HepG2 (cell line): ENCODE measurements at regions not wholly inside any gene's neighbourhood (a gene's known extent, or its start where the extent isn't known, plus 50 kb on each side); places are given as distances from the start of the nearest gene placed in this dataset.

Experiments
- ATAC-seq: fragments of 200-7000 bp; cut with Tn5 transposase; 3 replicates; pipeline ENCODE4 v1.9.1; 2020; ENCODE audit warnings: mild to moderate bottlenecking, moderate library complexity
- BruUV-seq: library from RNA; stranded (reverse); fragments of 400-500 nt; replicated peaks from 2 replicates; lab custom pipeline; 2021; lab: Mats Ljungman, UMichigan
- CTCF ChIA-PET: fragments of 300-600 bp; formaldehyde crosslinking; extraction: SDS; loops from one replicate; lab custom pipeline; 2021; ENCODE audit warnings: low total read pairs, inconsistent platforms, low intra/inter-chr PET ratio; lab: Yijun Ruan, JAX
- POLR2A ChIA-PET: fragments of 350-600 bp; sonication (Branson Sonifier 250); formaldehyde crosslinking; loops from one replicate; lab custom pipeline; 2020; ENCODE audit warnings: antibody characterized with exemption, inconsistent platforms; lab: Yijun Ruan, JAX
- DNase-seq: peaks from one replicate; pipeline ENCODE4 v3.0.0-alpha.2; 2015; ENCODE audit warnings: low spot score
- FAIRE-seq: peaks from 3 replicates; lab custom pipeline; 2011; peaks lifted over from hg19 to GRCh38; lab: Jason Lieb, UNC
- H2AFZ ChIP-seq: one replicate; pipeline ENCODE4 v1.6.1; 2011; ENCODE audit warnings: low read length, inconsistent platforms
- H3K27ac ChIP-seq: fragments of 300-600 bp; 3 replicates; pipeline ENCODE4 v1.8.0; 2011; ENCODE audit warnings: mixed run types, mild to moderate bottlenecking, mixed read lengths, low read length, inconsistent platforms; ENCODE audit not compliant: insufficient read depth; ENCODE audit errors: extremely low read length
- H3K27me3 ChIP-seq, 2 experiments: fragments of 200-600 bp in 1 of 2; 2 replicates in 1 of 2; 3 replicates in 1 of 2; pipeline versions ENCODE4 v1.6.0 to v1.8.0; 2011; ENCODE audit warnings: low read length in 2 of 2, mild to moderate bottlenecking in 2 of 2, moderate library complexity in 2 of 2, inconsistent platforms in 1 of 2; ENCODE audit not compliant: insufficient read depth in 2 of 2, control insufficient read depth in 1 of 2
- H3K36me3 ChIP-seq, 2 experiments: fragments of 200-600 bp in 1 of 2; replicated peaks in 1 of 2; 2 replicates in 1 of 2; 3 replicates in 1 of 2; pipeline versions ENCODE4 v1.5.1 to v1.8.0; 2011; ENCODE audit warnings: low read length in 2 of 2, inconsistent platforms in 1 of 2; ENCODE audit not compliant: insufficient read depth in 2 of 2, control insufficient read depth in 1 of 2
- H3K4me1 ChIP-seq: 2 replicates; pipeline ENCODE4 v1.5.1; 2012; ENCODE audit warnings: low read length, inconsistent platforms; ENCODE audit not compliant: insufficient read depth
- H3K4me2 ChIP-seq: 2 replicates; pipeline ENCODE4 v1.6.0; 2011; ENCODE audit warnings: low read depth, low read length, inconsistent platforms
- H3K4me3 ChIP-seq, 3 experiments: fragments of 200-600 bp in 1 of 3; sonication (generic), shearing (Covaris generic) in 1 of 3; replicated peaks in 1 of 3; 2 replicates each; pipeline ENCODE4 v1.5.1; 2011 to 2016; ENCODE audit warnings: low read length in 3 of 3, inconsistent platforms in 2 of 3, low read depth in 2 of 3, mild to moderate bottlenecking in 2 of 3, control low read depth in 1 of 3, mixed read lengths in 1 of 3; ENCODE audit not compliant: insufficient read depth in 1 of 3
- H3K79me2 ChIP-seq: one replicate; pipeline ENCODE4 v1.6.1; 2011; ENCODE audit warnings: low read length, inconsistent platforms; ENCODE audit not compliant: insufficient read depth
- H3K9ac ChIP-seq: 2 replicates; pipeline ENCODE4 v1.6.0; 2011; ENCODE audit warnings: mild to moderate bottlenecking, low read depth, low read length, inconsistent platforms; ENCODE audit not compliant: insufficient read depth
- H3K9me3 ChIP-seq: 2 replicates; pipeline ENCODE4 v1.5.1; 2012; ENCODE audit warnings: mild to moderate bottlenecking, low read length
- H4K20me1 ChIP-seq: 2 replicates; pipeline ENCODE4 v1.6.0; 2011; ENCODE audit warnings: inconsistent platforms, mild to moderate bottlenecking, low read length, moderate library complexity; ENCODE audit not compliant: insufficient read depth
- CEBPB ChIP-seq: IDR thresholded peaks from 2 replicates; pipeline ENCODE4 v1.6.1; 2011; ENCODE audit warnings: low read depth, low read length, improper control_type of control experiment, borderline replicate concordance
- SMYD3 ChIP-seq: sonication (generic); formaldehyde crosslinking; IDR thresholded peaks from 2 replicates; pipeline ENCODE4 v1.8.1; 2023; ENCODE audit warnings: mild to moderate bottlenecking, missing genetic modification reagents
- YY1 ChIP-seq: IDR thresholded peaks from 2 replicates; pipeline ENCODE4 v1.6.1; 2011; ENCODE audit warnings: low read length, low read depth, moderate library complexity, mild to moderate bottlenecking; ENCODE audit not compliant: insufficient read depth, insufficient replicate concordance
- ZBTB7A ChIP-seq: sonication (generic); formaldehyde crosslinking; IDR thresholded peaks from 2 replicates; pipeline ENCODE4 v1.8.0; 2022; ENCODE audit warnings: mild to moderate bottlenecking, missing genetic modification reagents
- ZNF563 ChIP-seq: sonication (generic); formaldehyde crosslinking; IDR thresholded peaks from 2 replicates; pipeline ENCODE4 v1.8.0; 2022; ENCODE audit warnings: mild to moderate bottlenecking, moderate library complexity, missing genetic modification reagents
- ZNF615 ChIP-seq: sonication (generic); formaldehyde crosslinking; IDR thresholded peaks from 2 replicates; pipeline ENCODE4 v1.5.0; 2020; ENCODE audit warnings: mild to moderate bottlenecking, missing genetic modification reagents, borderline replicate concordance
- ZNF720 ChIP-seq: sonication (generic); formaldehyde crosslinking; IDR thresholded peaks from 2 replicates; pipeline ENCODE4 v1.4.0; 2020; ENCODE audit warnings: missing genetic modification reagents
- WGBS: methylation state at CpG from one replicate; pipeline ENCODE4 v1.1.6; 2017; ENCODE audit warnings: low lambda C conversion rate; 5-methylcytosine and 5-hydroxymethylcytosine counted together
- in situ Hi-C: cut with HindIII; loops from 2 replicates; pipeline ENCODE4 v1.10.0; 2017; ENCODE audit warnings: low pct_unique_long_range_greater_than_20kb; ENCODE audit not compliant: extremely low pct_ligation_motif_present
- intact Hi-C: fragments of 100-400 bp; cut with micrococcal nuclease; formaldehyde crosslinking; loops from one replicate; pipeline ENCODE4 v1.10.0; 2022; ENCODE audit not compliant: unreplicated experiment
- TF ChIP-seq, protein P1 (sequence below): IDR thresholded peaks from 2 replicates; pipeline ENCODE4 v1.6.1; 2016; ENCODE audit warnings: low read depth
- TF ChIP-seq, protein P2 (sequence below): sonication (generic); formaldehyde crosslinking; IDR thresholded peaks from 2 replicates; pipeline ENCODE4 v1.5.1; 2020; ENCODE audit warnings: mild to moderate bottlenecking, missing genetic modification reagents, moderate library complexity
- TF ChIP-seq, protein P3 (sequence below): sonication (generic); formaldehyde crosslinking; IDR thresholded peaks from 2 replicates; pipeline ENCODE4 v1.5.0; 2020; ENCODE audit warnings: missing genetic modification reagents

DNA sequence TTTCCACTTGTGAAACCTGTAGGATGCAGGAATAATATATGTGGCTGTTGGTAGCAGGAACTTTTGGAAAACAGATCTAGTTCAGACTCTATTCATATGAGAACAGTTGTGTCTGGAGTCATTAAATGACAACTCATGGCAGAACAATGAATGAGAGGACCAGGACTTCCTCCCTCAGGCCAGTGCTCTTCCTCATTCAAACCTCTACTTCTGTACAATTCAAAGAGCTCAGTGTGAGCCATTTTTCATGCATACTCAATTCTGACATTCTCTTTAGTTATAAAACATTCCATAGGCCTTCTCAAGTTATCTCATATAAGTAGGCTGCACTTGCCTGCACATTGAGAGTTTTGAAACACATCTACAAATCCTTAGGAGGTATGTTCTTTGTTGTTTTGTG, 1526.6 kb upstream of the FLRT2 start (continued):
- no peak for TF ChIP-seq ZBTB7A (CRISPR knock-in tag)
- TF ChIP-seq, protein P1, sequence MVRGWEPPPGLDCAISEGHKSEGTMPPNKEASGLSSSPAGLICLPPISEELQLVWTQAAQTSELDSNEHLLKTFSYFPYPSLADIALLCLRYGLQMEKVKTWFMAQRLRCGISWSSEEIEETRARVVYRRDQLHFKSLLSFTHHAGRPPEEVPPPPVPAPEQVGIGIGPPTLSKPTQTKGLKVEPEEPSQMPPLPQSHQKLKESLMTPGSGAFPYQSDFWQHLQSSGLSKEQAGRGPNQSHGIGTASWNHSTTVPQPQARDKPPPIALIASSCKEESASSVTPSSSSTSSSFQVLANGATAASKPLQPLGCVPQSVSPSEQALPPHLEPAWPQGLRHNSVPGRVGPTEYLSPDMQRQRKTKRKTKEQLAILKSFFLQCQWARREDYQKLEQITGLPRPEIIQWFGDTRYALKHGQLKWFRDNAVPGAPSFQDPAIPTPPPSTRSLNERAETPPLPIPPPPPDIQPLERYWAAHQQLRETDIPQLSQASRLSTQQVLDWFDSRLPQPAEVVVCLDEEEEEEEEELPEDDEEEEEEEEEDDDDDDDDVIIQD, result no peak
- TF ChIP-seq SMYD3, result no peak
- TF ChIP-seq, protein P2, sequence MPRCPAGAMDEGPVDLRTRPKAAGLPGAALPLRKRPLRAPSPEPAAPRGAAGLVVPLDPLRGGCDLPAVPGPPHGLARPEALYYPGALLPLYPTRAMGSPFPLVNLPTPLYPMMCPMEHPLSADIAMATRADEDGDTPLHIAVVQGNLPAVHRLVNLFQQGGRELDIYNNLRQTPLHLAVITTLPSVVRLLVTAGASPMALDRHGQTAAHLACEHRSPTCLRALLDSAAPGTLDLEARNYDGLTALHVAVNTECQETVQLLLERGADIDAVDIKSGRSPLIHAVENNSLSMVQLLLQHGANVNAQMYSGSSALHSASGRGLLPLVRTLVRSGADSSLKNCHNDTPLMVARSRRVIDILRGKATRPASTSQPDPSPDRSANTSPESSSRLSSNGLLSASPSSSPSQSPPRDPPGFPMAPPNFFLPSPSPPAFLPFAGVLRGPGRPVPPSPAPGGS (CRISPR knock-in tag), result no peak
- TF ChIP-seq, protein P3, sequence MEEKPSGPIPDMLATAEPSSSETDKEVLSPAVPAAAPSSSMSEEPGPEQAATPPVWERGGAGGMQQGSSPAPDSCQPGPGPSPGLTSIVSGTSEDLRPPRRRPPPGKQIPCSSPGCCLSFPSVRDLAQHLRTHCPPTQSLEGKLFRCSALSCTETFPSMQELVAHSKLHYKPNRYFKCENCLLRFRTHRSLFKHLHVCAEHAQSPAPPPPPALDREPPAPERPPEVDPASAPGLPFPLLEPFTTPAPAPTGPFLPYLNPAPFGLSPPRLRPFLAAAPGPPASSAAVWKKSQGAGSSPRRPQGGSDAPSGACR (CRISPR knock-in tag), result no peak

DNA sequence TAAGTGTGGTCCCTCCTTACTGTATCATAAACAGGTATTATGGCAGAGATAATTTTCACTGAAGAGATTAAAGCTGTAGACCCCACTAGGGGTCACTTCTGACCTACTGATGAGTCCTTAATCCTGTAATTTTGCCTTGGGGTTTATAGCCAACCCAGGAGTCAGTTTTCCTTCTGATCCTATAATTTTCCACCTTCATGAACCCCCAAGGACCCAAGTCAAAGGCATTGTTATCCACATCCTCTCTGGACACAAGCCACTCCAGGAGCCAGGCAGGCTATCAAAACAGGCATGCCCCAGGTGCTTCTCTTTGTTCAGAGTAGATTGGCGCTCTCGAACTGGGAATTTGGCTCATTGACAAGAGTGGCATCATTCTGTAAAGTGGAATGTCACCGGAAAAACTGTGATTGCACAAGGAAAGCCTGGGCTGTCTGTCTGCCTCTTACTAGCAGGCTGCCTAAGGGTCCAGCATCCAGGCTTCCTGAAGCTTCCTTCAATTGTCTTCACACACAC, 1523.2 kb upstream of the FLRT2 start:
- H3K79me2 ChIP-seq, result no peaks in the 10 kb centered on the region
- no peak overlapping the region for H3K9ac ChIP-seq
- no peak for FAIRE-seq
- 11% methylated on average over 3 of the region's 3 CpGs for WGBS
- intact Hi-C loops, result no loop called here
- DNase-seq, result no peak
- peaks cover 90% of the 10 kb centered on the region for H3K9me3 ChIP-seq
- no peak overlapping the region for H3K27ac ChIP-seq
- ATAC-seq, result no peak
- no peak for TF ChIP-seq YY1
- TF ChIP-seq CEBPB, result no peak
- no peak for TF ChIP-seq ZNF563 (CRISPR knock-in tag)
- no peak for TF ChIP-seq ZNF720
- TF ChIP-seq ZNF615 (CRISPR knock-in tag), result no peak
- TF ChIP-seq, all 625 proteins: peak for 0
- no peaks in the 10 kb centered on the region for H4K20me1 ChIP-seq
- ChIA-PET CTCF (no interaction called here), POLR2A (no interaction called here)
- no peaks in the 10 kb centered on the region for H3K36me3 ChIP-seq
- no peaks in the 10 kb centered on the region for H3K4me1 ChIP-seq
- in situ Hi-C loops, result no loop called here
- no peak overlapping the region for H3K4me2 ChIP-seq
- H3K4me3 ChIP-seq, result no peak overlapping the region
- no TSS peak for BruUV-seq
- H2AFZ ChIP-seq, result no peak overlapping the region
- H3K27me3 ChIP-seq, result no peaks in the 10 kb centered on the region
